HEK293T (cell line): ENCODE measurements at regions not wholly inside any gene's neighbourhood (a gene's known extent, or its start where the extent isn't known, plus 50 kb on each side); places are given as distances from the start of the nearest gene placed in this dataset.

ENCODE experiments used
- ARNT ChIP-seq: fragments of 450-650 bp; IDR thresholded peaks from 2 replicates; pipeline ENCODE4 v1.6.1; 2017; ENCODE audit warnings: mild to moderate bottlenecking
- BHLHE40 ChIP-seq: fragments of 450-650 bp; IDR thresholded peaks from 2 replicates; pipeline ENCODE4 v1.6.1; 2016; ENCODE audit warnings: mild to moderate bottlenecking, moderate library complexity, borderline replicate concordance
- FOXK2 ChIP-seq: fragments of 450-650 bp; IDR thresholded peaks from 2 replicates; pipeline ENCODE4 v1.6.1; 2016; ENCODE audit warnings: mild to moderate bottlenecking
- SP1 ChIP-seq: fragments of 450-650 bp; IDR thresholded peaks from 2 replicates; pipeline ENCODE4 v1.6.1; 2017
- SUZ12 ChIP-seq: fragments of 450-650 bp; IDR thresholded peaks from 2 replicates; pipeline ENCODE4 v1.6.1; 2016; ENCODE audit warnings: mild to moderate bottlenecking

- TF ChIP-seq SUZ12 (no peak), FOXK2 (no peak), BHLHE40 (no peak), ARNT (no peak), SP1 (no peak)
These were observed 117.1 kb downstream of the KCNA5 start for GRCh38 chr12:5160827-5161226.
